ENCODE measurements at regions not wholly inside any gene's neighbourhood (a gene's known extent, or its start where the extent isn't known, plus 50 kb on each side); places are given as distances from the start of the nearest gene placed in this dataset.

- no peak overlapping the region for H2AFZ ChIP-seq (ENCODE audit: low read depth, low read length, severe bottlenecking)
- no peaks in the 10 kb centered on the region for H3K27me3 ChIP-seq (ENCODE audit: low read length)
- H3K79me2 ChIP-seq (ENCODE audit: insufficient read depth, low read length) = no peaks in the 10 kb centered on the region
- H3K4me2 ChIP-seq (ENCODE audit: low read depth, low read length, poor library complexity, severe bottlenecking) = no peak overlapping the region
- H3K9me2 ChIP-seq (replicated peaks; ENCODE audit: insufficient read depth, low read length) = no peaks in the 10 kb centered on the region
- no peak overlapping the region for H3K4me3 ChIP-seq (ENCODE audit: insufficient read depth, low read length, poor library complexity, severe bottlenecking)
- no peak for TF ChIP-seq EZH2phosphoT487 (conservative IDR thresholded peaks at IDR 0.05; ENCODE audit: low read length)
- TF ChIP-seq CTCF (IDR thresholded peaks at IDR 0.05; ENCODE audit: insufficient read depth, low read length, poor library complexity, severe bottlenecking) = no peak
- no peaks in the 10 kb centered on the region for H3F3A ChIP-seq (ENCODE audit: insufficient read depth)
- H3K36me3 ChIP-seq (ENCODE audit: low read length) = no peaks in the 10 kb centered on the region
- H4K20me1 ChIP-seq (ENCODE audit: low read depth, low read length) = no peaks in the 10 kb centered on the region
- no peak overlapping the region for H3K9ac ChIP-seq (ENCODE audit: low read length)
- H3K27ac ChIP-seq (ENCODE audit: low read depth, low read length) = no peak overlapping the region
- no peaks in the 10 kb centered on the region for H3K9me3 ChIP-seq (ENCODE audit: insufficient read depth, low read length)
Observed at GRCh38 chr7:14999331-14999730, 96.8 kb upstream of the DGKB start.

- no peak overlapping the region for H3K4me2 ChIP-seq (ENCODE audit: low read depth, low read length, poor library complexity, severe bottlenecking)
- TF ChIP-seq EZH2phosphoT487 (conservative IDR thresholded peaks at IDR 0.05; ENCODE audit: low read length) (no peak), CTCF (IDR thresholded peaks at IDR 0.05; ENCODE audit: insufficient read depth, low read length, poor library complexity, severe bottlenecking) (no peak)
- H4K20me1 ChIP-seq (ENCODE audit: low read depth, low read length) = no peaks in the 10 kb centered on the region; the same call in 1 of the 2 replicates
Observed at GRCh38 chr7:14995774-14996173, 93.2 kb upstream of the DGKB start.

GRCh38 chr7:14988941-14989340 lies 86.4 kb upstream of the DGKB start:
- Histone ChIP-seq H3K4me3 (ENCODE audit: insufficient read depth, low read length, poor library complexity, severe bottlenecking) (no peak overlapping the region), H2AFZ (ENCODE audit: low read depth, low read length, severe bottlenecking) (no peak overlapping the region)

More at GRCh38 chr7:14995774-14996173, 93.2 kb upstream of the DGKB start:
- Histone ChIP-seq H2AFZ (ENCODE audit: low read depth, low read length, severe bottlenecking) (no peak overlapping the region), H3K9me3 (ENCODE audit: insufficient read depth, low read length) (no peaks in the 10 kb centered on the region), H3K9me2 (replicated peaks; ENCODE audit: insufficient read depth, low read length) (no peaks in the 10 kb centered on the region), H3K9ac (ENCODE audit: low read length) (no peak overlapping the region), H3K27ac (ENCODE audit: low read depth, low read length) (no peak overlapping the region), H3K79me2 (ENCODE audit: insufficient read depth, low read length) (no peaks in the 10 kb centered on the region), H3K4me3 (ENCODE audit: insufficient read depth, low read length, poor library complexity, severe bottlenecking) (no peak overlapping the region), H3K36me3 (ENCODE audit: low read length) (no peaks in the 10 kb centered on the region), H3K27me3 (ENCODE audit: low read length) (no peaks in the 10 kb centered on the region), H3F3A (ENCODE audit: insufficient read depth) (no peaks in the 10 kb centered on the region)

More at GRCh38 chr7:14988941-14989340, 86.4 kb upstream of the DGKB start:
- H3K4me2 ChIP-seq (ENCODE audit: low read depth, low read length, poor library complexity, severe bottlenecking) = no peak overlapping the region
- no peaks in the 10 kb centered on the region for H3K79me2 ChIP-seq (ENCODE audit: insufficient read depth, low read length)
- no peak for TF ChIP-seq CTCF (IDR thresholded peaks at IDR 0.05; ENCODE audit: insufficient read depth, low read length, poor library complexity, severe bottlenecking)
- no peak for TF ChIP-seq EZH2phosphoT487 (conservative IDR thresholded peaks at IDR 0.05; ENCODE audit: low read length)
- no peaks in the 10 kb centered on the region for H3K9me2 ChIP-seq (replicated peaks; ENCODE audit: insufficient read depth, low read length)
- H3F3A ChIP-seq (ENCODE audit: insufficient read depth) = no peaks in the 10 kb centered on the region
- H4K20me1 ChIP-seq (ENCODE audit: low read depth, low read length) = no peaks in the 10 kb centered on the region; the same call in 1 of the 2 replicates
- no peak overlapping the region for H3K9ac ChIP-seq (ENCODE audit: low read length)
- H3K27me3 ChIP-seq (ENCODE audit: low read length) = no peaks in the 10 kb centered on the region
- H3K36me3 ChIP-seq (ENCODE audit: low read length) = no peaks in the 10 kb centered on the region
- no peak overlapping the region for H3K27ac ChIP-seq (ENCODE audit: low read depth, low read length)
- no peaks in the 10 kb centered on the region for H3K9me3 ChIP-seq (ENCODE audit: insufficient read depth, low read length)
